ENCODE measurements at regions not wholly inside any gene's neighbourhood (a gene's known extent, or its start where the extent isn't known, plus 50 kb on each side); places are given as distances from the start of the nearest gene placed in this dataset.

DNA sequence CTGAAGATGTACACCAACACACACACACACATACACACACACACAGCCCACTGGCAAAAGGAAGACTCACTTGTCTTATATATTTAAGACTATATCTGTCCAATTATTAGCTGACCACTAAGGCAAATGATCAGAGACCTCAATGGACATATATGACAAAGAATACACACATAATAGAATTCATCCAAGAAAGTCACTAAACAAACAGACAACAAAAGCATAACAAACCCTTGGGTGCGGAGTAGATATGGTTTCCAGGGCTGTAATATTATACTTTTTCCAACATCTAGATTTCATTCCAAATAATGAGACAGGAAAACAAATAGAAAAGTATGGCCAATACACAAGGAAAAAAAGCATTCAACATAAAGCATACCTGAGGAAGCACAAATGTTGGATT lies 72.3 kb upstream of the PRICKLE2 start:
- Histone ChIP-seq H3K9me3 (ENCODE audit: low read depth, low read length, poor library complexity, severe bottlenecking) (no peaks in the 10 kb centered on the region), H3K4me3 (ENCODE audit: low read depth, low read length, poor library complexity, severe bottlenecking) (no peak overlapping the region), H3K4me1 (ENCODE audit: insufficient read depth, low read length, poor library complexity, severe bottlenecking) (no peaks in the 10 kb centered on the region), H3K27me3 (replicated peaks; ENCODE audit: insufficient read depth, low read depth, low read length, poor library complexity) (no peaks in the 10 kb centered on the region), H3K27ac (ENCODE audit: low read depth, low read length, poor library complexity, severe bottlenecking) (no peak overlapping the region), H3K36me3 (ENCODE audit: insufficient read depth, low read length, poor library complexity, severe bottlenecking) (no peaks in the 10 kb centered on the region)
- BruUV-seq (replicated peaks): no TSS peak
- no peak for TF ChIP-seq EZH2 (IDR thresholded peaks at IDR 0.05; ENCODE audit: borderline replicate concordance, low read depth, low read length, poor library complexity, severe bottlenecking)
- TF ChIP-seq, protein P1, sequence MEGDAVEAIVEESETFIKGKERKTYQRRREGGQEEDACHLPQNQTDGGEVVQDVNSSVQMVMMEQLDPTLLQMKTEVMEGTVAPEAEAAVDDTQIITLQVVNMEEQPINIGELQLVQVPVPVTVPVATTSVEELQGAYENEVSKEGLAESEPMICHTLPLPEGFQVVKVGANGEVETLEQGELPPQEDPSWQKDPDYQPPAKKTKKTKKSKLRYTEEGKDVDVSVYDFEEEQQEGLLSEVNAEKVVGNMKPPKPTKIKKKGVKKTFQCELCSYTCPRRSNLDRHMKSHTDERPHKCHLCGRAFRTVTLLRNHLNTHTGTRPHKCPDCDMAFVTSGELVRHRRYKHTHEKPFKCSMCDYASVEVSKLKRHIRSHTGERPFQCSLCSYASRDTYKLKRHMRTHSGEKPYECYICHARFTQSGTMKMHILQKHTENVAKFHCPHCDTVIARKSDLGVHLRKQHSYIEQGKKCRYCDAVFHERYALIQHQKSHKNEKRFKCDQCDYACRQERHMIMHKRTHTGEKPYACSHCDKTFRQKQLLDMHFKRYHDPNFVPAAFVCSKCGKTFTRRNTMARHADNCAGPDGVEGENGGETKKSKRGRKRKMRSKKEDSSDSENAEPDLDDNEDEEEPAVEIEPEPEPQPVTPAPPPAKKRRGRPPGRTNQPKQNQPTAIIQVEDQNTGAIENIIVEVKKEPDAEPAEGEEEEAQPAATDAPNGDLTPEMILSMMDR (conservative IDR thresholded peaks at IDR 0.05; ENCODE audit: low read depth, low read length): no peak
- POLR2A ChIA-PET (ENCODE audit: low non-redundant PET): no interaction called here
- CTCF ChIA-PET: no interaction called here
- DNase-seq (ENCODE audit: low spot score): no peak
- intact Hi-C loops (cut with micrococcal nuclease; ENCODE audit: unreplicated experiment): no loop called here

DNA sequence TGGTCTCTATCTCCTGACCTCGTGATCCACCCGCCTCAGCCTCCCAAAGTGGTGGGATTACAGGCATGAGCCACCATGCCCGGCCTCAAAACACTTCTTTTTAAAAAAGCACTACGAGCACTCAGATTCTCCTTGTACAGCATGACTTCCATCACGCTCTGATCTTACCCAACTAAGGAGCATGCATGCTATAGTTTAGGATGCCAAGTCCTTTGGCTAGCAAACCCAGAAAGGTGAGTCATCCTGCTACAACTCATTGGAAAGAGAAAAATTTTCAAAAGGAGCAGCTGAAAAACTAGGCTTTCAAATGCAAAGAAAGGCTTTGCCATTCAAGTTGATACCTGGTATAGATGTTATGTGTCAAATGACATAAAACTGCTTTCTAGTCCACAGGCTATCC lies 70.3 kb upstream of the PRICKLE2 start:
- no TSS peak for BruUV-seq (replicated peaks)
- H3K36me3 ChIP-seq (ENCODE audit: insufficient read depth, low read length, poor library complexity, severe bottlenecking): no peaks in the 10 kb centered on the region
- no peak overlapping the region for H3K27ac ChIP-seq (ENCODE audit: low read depth, low read length, poor library complexity, severe bottlenecking)
- DNase-seq (ENCODE audit: low spot score): no peak
- H3K27me3 ChIP-seq (replicated peaks; ENCODE audit: insufficient read depth, low read depth, low read length, poor library complexity): no peaks in the 10 kb centered on the region
- TF ChIP-seq, protein P1 (conservative IDR thresholded peaks at IDR 0.05; ENCODE audit: low read depth, low read length): no peak
- no peak for TF ChIP-seq EZH2 (IDR thresholded peaks at IDR 0.05; ENCODE audit: borderline replicate concordance, low read depth, low read length, poor library complexity, severe bottlenecking)
- no peaks in the 10 kb centered on the region for H3K9me3 ChIP-seq (ENCODE audit: low read depth, low read length, poor library complexity, severe bottlenecking)
- no peaks in the 10 kb centered on the region for H3K4me1 ChIP-seq (ENCODE audit: insufficient read depth, low read length, poor library complexity, severe bottlenecking)
- no peak overlapping the region for H3K4me3 ChIP-seq (ENCODE audit: low read depth, low read length, poor library complexity, severe bottlenecking)
- intact Hi-C loops (cut with micrococcal nuclease; ENCODE audit: unreplicated experiment): no loop called here
- ChIA-PET CTCF (no interaction called here), POLR2A (ENCODE audit: low non-redundant PET) (no interaction called here)

- TF ChIP-seq, protein P1 (conservative IDR thresholded peaks at IDR 0.05; ENCODE audit: low read depth, low read length): no peak
- TF ChIP-seq EZH2 (IDR thresholded peaks at IDR 0.05; ENCODE audit: borderline replicate concordance, low read depth, low read length, poor library complexity, severe bottlenecking): no peak
- H3K4me3 ChIP-seq (ENCODE audit: low read depth, low read length, poor library complexity, severe bottlenecking): no peak overlapping the region
- intact Hi-C loops (cut with micrococcal nuclease; ENCODE audit: unreplicated experiment): no loop called here
- ChIA-PET POLR2A (ENCODE audit: low non-redundant PET) (no interaction called here), CTCF (no interaction called here)
- no peaks in the 10 kb centered on the region for H3K27me3 ChIP-seq (replicated peaks; ENCODE audit: insufficient read depth, low read depth, low read length, poor library complexity)
- no peaks in the 10 kb centered on the region for H3K36me3 ChIP-seq (ENCODE audit: insufficient read depth, low read length, poor library complexity, severe bottlenecking)
- DNase-seq (ENCODE audit: low spot score): no peak
- no peak overlapping the region for H3K27ac ChIP-seq (ENCODE audit: low read depth, low read length, poor library complexity, severe bottlenecking)
- H3K4me1 ChIP-seq (ENCODE audit: insufficient read depth, low read length, poor library complexity, severe bottlenecking): no peaks in the 10 kb centered on the region
- no TSS peak for BruUV-seq (replicated peaks)
- H3K9me3 ChIP-seq (ENCODE audit: low read depth, low read length, poor library complexity, severe bottlenecking): no peaks in the 10 kb centered on the region
These were observed 69.5 kb upstream of the PRICKLE2 start for GRCh38 chr3:64294771-64295170.

Measured in A673 (cell line).